Omental fat pad (tissue), 3 donors: ENCODE measurements at regions not wholly inside any gene's neighbourhood (a gene's known extent, or its start where the extent isn't known, plus 50 kb on each side); places are given as distances from the start of the nearest gene placed in this dataset.

ENCODE experiments used
- ATAC-seq: fragments of 150-250 bp; one replicate; pipeline ENCODE4 v1.9.1; 2016; ENCODE audit warnings: mild to moderate bottlenecking, moderate library complexity; ENCODE audit not compliant: low FRiP score
- DNase-seq: peaks from one replicate; pipeline ENCODE4 v3.0.0-alpha.2; 2019; ENCODE audit warnings: low spot score
- TF ChIP-seq, protein P1 (sequence below), 3 donors: fragments of 450-650 bp; IDR thresholded peaks; one replicate each; pipeline ENCODE4 v1.5.1; 2016 to 2017; ENCODE audit warnings: antibody characterized with exemption in 3 of 3, mild to moderate bottlenecking in 3 of 3, moderate library complexity in 2 of 3

GRCh38 chr2:118613737-118614136, 233.7 kb downstream of the EN1 start:
- no peak for DNase-seq
- TF ChIP-seq, protein P1, sequence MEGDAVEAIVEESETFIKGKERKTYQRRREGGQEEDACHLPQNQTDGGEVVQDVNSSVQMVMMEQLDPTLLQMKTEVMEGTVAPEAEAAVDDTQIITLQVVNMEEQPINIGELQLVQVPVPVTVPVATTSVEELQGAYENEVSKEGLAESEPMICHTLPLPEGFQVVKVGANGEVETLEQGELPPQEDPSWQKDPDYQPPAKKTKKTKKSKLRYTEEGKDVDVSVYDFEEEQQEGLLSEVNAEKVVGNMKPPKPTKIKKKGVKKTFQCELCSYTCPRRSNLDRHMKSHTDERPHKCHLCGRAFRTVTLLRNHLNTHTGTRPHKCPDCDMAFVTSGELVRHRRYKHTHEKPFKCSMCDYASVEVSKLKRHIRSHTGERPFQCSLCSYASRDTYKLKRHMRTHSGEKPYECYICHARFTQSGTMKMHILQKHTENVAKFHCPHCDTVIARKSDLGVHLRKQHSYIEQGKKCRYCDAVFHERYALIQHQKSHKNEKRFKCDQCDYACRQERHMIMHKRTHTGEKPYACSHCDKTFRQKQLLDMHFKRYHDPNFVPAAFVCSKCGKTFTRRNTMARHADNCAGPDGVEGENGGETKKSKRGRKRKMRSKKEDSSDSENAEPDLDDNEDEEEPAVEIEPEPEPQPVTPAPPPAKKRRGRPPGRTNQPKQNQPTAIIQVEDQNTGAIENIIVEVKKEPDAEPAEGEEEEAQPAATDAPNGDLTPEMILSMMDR (IDR thresholded peaks at IDR 0.05): no peak
- ATAC-seq: no peak

- TF ChIP-seq, protein P1 (IDR thresholded peaks at IDR 0.05): no peak
- ATAC-seq (no peak), DNase-seq (no peak)
Measured at GRCh38 chr2:118611691-118612090, 235.8 kb downstream of the EN1 start.

GRCh38 chr2:118609138-118609537, 238.3 kb downstream of the EN1 start:
- TF ChIP-seq, protein P1 (IDR thresholded peaks at IDR 0.05): no peak
- DNase-seq (no peak), ATAC-seq (no peak)

- ATAC-seq (no peak), DNase-seq (no peak)
- TF ChIP-seq, protein P1 (IDR thresholded peaks at IDR 0.05): no peak
Measured at GRCh38 chr2:118607641-118608040, 239.8 kb downstream of the EN1 start.

DNA sequence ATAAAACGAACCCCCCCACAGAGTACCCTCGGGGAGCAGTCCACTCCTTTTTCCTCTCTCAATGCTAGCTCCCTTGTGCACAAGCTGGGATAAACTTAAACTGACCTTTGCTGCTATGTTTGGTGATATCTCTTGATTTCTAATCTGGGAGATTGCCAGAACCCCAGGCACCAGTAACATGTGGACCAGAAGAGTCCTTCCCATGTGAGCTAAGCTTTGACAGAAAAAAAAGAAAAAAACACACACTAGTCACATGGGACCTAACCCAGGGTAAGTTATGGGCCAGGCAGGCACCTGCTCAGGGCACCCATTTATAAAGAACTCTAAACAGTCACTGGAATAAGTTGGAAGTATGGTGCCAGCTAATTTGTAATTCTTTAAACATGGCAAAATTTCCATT, 242.6 kb downstream of the EN1 start:
- no peak for ATAC-seq
- TF ChIP-seq, protein P1 (IDR thresholded peaks at IDR 0.05): no peak
- no peak for DNase-seq

DNA sequence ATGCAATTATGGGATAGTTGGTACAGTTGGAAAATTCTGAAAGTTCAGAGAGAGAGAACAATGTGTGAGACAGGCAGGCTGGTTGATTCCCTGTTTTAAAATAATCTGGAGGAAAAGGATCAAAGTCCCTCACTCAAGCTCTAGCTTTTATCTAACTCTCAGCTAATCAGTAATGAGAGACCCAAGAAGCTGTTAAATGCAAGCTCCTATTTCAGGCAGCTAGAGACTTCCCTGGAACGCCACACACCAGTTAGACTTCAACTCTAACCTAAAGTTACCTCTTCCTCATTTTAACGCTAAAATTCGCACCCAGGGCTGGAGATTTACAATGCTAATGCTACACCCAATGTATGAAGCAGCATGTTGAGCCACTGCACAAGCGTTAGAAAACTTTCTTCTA, 243.1 kb downstream of the EN1 start:
- no peak for ATAC-seq
- TF ChIP-seq, protein P1 (IDR thresholded peaks at IDR 0.05): no peak
- DNase-seq: no peak

GRCh38 chr2:118599141-118599540, 248.3 kb downstream of the EN1 start:
- TF ChIP-seq, protein P1 (IDR thresholded peaks at IDR 0.05): no peak
- DNase-seq (no peak), ATAC-seq (no peak)
